GM21717 (cell line): ENCODE measurements at regions not wholly inside any gene's neighbourhood (a gene's known extent, or its start where the extent isn't known, plus 50 kb on each side); places are given as distances from the start of the nearest gene placed in this dataset.
A peak's percentile ranks its signal among the peaks of the same experiment; 100 is the strongest.

Source experiments
- ATAC-seq: cut with Tn5 transposase; IDR thresholded peaks from one replicate; pipeline ENCODE4 v1.9.1; 2021; ENCODE audit warnings: mild to moderate bottlenecking, moderate library complexity; ENCODE audit not compliant: unreplicated experiment

GRCh38 chr10:90314718-90315117, 543.1 kb downstream of the HTR7 start:
- no peak for ATAC-seq

DNA sequence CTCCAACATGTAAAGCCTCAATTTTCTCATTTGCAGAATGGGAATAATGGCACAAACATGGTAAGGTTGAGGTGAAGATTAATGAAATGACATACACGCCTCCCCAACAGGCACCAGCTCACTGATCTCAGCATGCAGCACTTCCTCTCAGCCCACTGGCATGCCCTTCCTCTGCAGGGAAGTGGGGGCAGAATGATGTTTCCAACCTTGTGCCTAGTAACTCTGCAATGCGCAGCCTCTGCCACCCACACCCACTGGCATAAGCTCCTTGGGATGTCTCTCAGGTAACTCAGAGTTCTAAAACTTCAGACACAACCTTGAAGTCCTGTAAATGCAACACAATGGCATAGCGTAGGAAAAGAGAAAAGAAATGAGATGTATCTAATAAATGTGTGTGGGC, 540.7 kb downstream of the HTR7 start:
- no peak for ATAC-seq

DNA sequence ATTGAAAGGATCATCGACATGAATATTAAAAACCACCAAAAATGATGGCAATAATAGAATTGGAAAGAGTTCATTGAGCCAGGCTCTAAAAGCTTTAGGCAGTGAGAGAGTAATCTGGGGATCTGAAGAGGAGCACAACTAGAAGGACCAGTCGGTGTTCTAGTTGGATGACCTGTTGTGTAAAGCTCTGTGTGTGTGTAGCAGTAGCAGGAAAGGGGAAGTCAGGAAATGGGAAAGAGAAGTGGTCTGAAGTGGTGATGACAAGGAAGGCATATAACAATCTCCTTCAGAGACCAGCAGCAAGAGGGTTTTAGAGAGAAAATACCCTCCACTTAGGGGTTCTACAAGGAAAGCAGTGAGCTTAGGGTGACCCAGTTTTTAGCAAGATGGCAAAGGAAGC, 539.2 kb downstream of the HTR7 start:
- ATAC-seq: no peak

DNA sequence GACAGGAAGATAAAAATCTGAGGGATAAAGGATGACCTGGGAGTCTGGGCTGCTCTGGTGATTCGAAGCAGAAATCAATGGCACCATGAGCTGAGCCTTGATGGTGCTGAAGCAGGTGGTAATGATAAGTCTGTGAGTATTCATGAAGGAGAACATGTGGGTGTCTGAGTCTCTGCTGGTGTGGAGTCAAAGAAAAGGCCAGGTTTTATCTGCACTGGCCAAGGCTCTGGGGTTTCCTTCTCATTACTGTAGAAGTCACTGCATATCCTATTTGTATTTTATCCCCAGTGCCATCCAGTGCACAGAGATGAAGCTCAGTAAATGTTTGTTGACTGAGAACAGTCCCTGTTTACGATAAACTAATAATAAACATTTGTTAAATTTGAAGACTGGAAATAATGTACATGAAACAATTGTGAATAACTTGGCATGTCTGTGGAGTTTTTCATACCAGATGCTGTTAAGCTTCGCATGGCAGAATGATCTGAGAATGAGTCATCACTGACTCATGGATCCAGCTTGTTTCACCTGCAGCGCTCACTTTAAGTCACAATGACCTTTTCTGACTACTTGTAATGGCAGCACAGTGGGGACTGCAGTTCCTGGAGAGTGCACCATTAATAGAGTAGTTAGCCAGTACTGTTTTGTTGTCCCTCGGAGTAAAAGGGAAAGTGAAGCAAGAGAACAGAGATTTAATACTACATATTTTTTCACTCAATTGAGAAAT, 538.5 kb downstream of the HTR7 start:
- ATAC-seq: peak; percentile 97

GRCh38 chr10:90321132-90321816, 536.6 kb downstream of the HTR7 start:
- ATAC-seq: no peak

DNA sequence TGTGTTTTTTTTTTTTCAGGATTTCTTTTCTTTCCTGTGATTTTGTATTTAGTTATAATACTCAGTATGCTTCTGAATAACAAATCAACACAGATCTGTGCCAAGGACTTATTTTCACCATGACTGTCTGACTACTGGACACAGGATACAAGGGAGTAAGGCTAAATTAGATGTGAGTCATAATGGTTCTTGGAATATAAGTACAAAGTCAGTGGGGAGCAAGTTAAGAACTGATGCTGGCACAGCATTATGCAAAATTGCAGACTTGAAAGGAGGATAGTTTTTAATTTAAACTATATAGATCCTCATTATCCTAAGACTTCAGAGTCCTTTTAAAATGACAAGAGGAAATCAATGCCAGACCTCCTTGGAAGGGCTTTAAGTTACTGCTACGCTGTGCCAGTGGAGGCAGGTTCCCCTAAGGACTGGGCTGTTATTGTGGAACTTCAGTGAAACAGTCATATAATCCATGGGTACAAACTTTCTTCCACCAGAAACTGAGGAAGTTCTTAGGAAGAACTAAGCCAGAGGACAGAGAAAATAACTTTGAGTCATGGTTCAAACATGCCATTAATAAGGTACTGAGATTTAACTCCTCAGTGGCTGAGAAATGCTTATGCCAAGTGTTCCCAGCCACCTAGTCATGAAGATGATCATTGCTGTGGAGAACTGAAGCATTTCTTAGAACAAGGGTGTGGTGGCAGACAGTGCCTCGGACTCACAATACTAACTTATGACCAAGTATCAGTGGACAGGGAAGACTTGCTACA, 531.2 kb downstream of the HTR7 start:
- ATAC-seq: no peak

DNA sequence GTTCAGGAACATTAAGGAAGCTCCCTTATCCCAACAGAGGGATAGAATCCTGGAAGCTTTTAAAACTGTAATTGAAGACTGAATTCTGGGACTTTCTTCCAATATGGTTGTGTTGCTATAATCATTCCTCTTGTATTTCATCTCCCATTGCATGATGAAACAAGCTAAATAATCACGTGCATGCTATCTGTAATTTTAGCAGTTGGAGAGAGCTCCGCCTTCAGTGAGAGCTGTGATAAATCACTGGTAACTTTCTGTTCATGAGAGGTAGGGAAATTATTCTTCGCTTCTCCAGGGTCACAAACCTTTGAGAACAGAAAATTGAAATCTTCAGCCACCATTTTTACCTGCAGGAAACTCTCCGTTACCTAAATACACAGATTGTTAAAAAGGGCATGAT, 530.2 kb downstream of the HTR7 start:
- ATAC-seq: no peak

DNA sequence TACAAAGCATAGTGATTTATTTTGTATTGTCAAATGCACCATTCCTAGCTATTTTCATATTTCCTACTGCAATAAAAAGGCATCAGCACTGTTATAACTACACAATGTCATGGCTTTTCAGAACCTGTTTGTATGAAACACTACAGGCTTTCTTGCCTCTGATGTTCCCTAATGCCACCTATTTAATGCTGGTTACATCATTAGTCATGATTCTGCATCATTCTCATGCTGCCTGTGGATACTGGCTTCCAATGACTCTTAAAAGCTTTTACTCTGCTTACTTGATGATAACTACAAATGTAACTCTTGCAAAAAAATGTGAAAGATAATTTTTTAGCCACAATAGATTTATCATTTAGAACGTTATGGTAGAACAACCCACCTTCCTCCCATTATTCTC, 529.4 kb downstream of the HTR7 start:
- ATAC-seq: no peak

DNA sequence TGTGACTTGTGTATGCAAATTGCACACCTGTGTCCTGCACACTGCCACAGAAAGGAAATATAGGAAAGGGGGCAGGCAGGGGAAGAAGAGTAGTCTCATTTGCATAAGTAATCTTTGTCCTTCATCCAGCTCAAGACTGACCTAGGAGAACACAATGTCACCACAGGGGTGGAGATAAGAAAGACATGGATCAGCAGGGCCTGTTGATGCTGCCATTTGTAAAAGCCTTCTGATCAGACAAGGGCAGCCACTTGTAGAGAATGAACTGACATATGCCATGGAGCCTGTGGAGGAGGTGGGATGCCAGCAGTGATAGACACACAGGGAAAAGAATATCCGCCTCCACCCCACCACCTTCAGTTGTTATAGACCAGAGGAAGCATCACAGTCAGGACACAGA, 528.9 kb downstream of the HTR7 start:
- no peak for ATAC-seq

GRCh38 chr10:90337316-90337715, 520.5 kb downstream of the HTR7 start:
- ATAC-seq: no peak

DNA sequence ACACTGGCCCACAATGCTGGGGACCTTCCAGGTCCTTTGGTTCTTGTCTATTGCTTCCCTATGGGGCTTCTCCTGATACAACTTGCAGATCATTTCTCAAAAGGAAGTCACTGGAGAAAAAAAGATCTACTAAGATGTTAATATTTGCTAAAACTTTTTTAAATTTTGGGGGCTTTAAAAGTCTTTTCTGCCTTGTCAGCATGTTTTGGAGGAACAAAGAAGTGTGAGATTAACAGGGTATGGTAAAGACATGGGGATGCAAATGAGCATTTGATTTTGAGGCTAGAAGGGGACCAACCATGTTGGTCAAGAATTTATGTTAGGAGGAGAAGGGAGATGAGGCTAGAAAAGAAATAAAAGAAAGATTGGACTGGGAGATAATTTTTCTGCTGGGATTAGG, 515.4 kb downstream of the HTR7 start:
- no peak for ATAC-seq

- no peak for ATAC-seq
Observed at GRCh38 chr10:90344226-90344625, 513.6 kb downstream of the HTR7 start.

- no peak for ATAC-seq
Observed at GRCh38 chr10:90347239-90347638, 510.6 kb downstream of the HTR7 start.

DNA sequence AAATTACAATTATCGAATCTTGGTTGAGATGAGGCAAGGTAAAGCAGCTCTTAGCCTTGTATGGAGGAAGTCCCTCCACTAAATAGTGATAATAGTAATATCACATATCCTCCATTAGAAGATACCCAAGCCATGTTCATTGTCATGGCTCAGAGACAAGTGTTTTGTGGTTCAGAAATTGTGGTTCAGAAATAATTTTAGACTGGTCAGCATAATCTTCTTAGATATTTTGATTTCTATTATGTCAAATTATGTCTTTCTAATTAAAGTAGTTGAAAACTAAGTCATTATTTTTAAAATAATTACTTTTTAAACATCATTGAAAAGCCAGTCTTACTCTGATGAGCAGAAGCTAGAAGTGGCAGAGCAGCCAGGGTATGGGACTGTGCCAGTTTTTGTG, 507.7 kb downstream of the HTR7 start:
- no peak for ATAC-seq

- no peak for ATAC-seq
Observed at GRCh38 chr10:90352288-90352687, 505.6 kb downstream of the HTR7 start.

DNA sequence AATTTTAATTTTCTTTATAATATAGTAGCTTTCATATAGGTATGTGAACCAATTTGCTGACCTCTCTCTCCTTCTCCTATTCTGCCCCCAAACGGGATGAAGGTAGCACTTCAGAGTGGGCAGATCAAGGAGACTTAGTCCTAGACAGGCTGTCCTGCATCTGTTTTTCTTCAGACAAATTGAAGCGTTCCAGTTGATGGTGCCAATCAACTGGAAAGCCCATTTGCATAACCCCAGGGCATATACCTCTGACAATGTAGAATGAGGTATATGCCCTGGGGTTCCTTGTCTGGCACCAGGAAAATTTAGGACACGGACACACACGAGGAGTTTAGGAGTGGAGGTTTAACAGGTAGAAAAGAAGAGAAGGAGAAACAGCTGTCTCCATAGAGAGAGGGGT, 502.9 kb downstream of the HTR7 start:
- ATAC-seq: no peak

- no peak for ATAC-seq
Observed at GRCh38 chr10:90363799-90364483, 493.9 kb downstream of the HTR7 start.

- ATAC-seq: no peak
Observed at GRCh38 chr10:90372451-90372850, 485.4 kb downstream of the HTR7 start.

GRCh38 chr10:90373911-90374310, 483.9 kb downstream of the HTR7 start:
- no peak for ATAC-seq

DNA sequence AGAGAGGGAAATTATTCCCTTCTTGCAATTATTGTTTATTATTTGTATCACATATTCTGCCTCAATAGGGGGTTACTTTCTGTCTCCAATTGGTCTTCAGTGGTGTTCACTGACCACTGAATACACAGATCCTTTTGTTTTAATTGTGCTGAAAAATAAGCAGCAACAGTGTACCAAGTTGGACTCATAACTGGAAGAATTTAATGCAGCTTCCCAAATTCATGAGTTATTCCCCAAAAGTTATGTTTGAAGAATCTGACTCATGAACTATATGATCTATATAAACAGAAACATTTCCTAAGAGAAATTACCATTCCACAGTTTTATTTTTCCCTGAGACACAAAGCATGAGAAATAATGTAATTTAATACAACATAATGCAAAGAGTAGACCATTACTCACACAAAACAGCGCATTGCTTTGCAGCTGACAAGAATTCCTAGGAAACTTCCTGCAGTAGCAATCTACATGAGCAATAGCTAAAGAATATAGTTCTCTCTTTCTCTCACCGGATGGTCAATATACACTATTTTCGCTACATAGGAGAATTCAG, 479.2 kb downstream of the HTR7 start:
- ATAC-seq: no peak

DNA sequence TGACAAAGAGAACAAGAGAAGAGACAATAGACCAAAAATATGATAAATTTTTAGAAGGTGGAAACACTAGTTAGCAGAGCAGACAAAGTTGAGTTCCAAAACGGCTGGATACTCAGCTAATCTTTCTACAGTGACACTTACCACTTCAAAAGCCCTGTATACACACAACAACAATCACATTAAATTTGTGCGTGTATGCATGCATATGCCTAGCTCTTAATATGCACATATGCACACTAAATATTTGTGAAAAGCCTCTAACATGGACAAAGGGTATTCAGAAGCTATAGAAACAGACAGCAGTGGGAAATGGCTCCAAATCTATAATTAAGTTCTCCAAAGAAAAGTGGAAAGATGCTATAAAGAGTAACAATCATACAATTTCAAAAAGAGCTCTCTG, 476.4 kb downstream of the HTR7 start:
- no peak for ATAC-seq
